DND-41 (cell line): ENCODE measurements at regions not wholly inside any gene's neighbourhood (a gene's known extent, or its start where the extent isn't known, plus 50 kb on each side); places are given as distances from the start of the nearest gene placed in this dataset.

Source experiments
- ATAC-seq: fragments of 200-7000 bp; cut with Tn5 transposase; 3 replicates; pipeline ENCODE4 v1.9.1; 2021; ENCODE audit warnings: low read depth; ENCODE audit not compliant: insufficient read depth
- DNase-seq: peaks from one replicate; pipeline ENCODE4 v3.0.0-alpha.2; 2020
- H2AFZ ChIP-seq: 2 replicates; pipeline ENCODE4 v1.6.0; 2012; ENCODE audit warnings: low read depth, low read length
- H3K27ac ChIP-seq: 2 replicates; pipeline ENCODE4 v1.5.1; 2012; ENCODE audit warnings: low read length, inconsistent platforms
- H3K27me3 ChIP-seq: fragments of 200-600 bp; sonication (generic); 2 replicates; pipeline ENCODE4 v1.6.0; 2012; ENCODE audit warnings: low read length, mild to moderate bottlenecking, inconsistent platforms; ENCODE audit not compliant: insufficient read depth, poor library complexity
- H3K36me3 ChIP-seq: 2 replicates; pipeline ENCODE4 v1.5.1; 2012; ENCODE audit warnings: low read length, inconsistent platforms; ENCODE audit not compliant: insufficient read depth
- H3K4me1 ChIP-seq: 2 replicates; pipeline ENCODE4 v1.5.1; 2012; ENCODE audit warnings: mild to moderate bottlenecking, low read length; ENCODE audit not compliant: insufficient read depth
- H3K4me2 ChIP-seq: 2 replicates; pipeline ENCODE4 v1.6.0; 2012; ENCODE audit warnings: mild to moderate bottlenecking, moderate library complexity, low read length, inconsistent platforms; ENCODE audit not compliant: insufficient read depth
- H3K4me3 ChIP-seq, 2 experiments: fragments of 200-600 bp in 1 of 2; shearing (Covaris generic) in 1 of 2; 2 replicates each; pipeline ENCODE4 v1.5.1; 2012 to 2016; ENCODE audit warnings: inconsistent platforms in 2 of 2, low read length in 2 of 2, mild to moderate bottlenecking in 2 of 2, low read depth in 1 of 2, moderate library complexity in 1 of 2
- H3K79me2 ChIP-seq: 2 replicates; pipeline ENCODE4 v1.6.0; 2012; ENCODE audit warnings: low read length, inconsistent platforms; ENCODE audit not compliant: insufficient read depth
- H3K9ac ChIP-seq: 2 replicates; pipeline ENCODE4 v1.6.0; 2012; ENCODE audit warnings: low read depth, mild to moderate bottlenecking, inconsistent platforms, low read length, moderate library complexity
- H3K9me3 ChIP-seq: 2 replicates; pipeline ENCODE4 v1.5.1; 2012; ENCODE audit warnings: low read length, moderate library complexity, mild to moderate bottlenecking, inconsistent platforms; ENCODE audit not compliant: insufficient read depth, severe bottlenecking
- H4K20me1 ChIP-seq: 2 replicates; pipeline ENCODE4 v1.6.0; 2012; ENCODE audit warnings: low read length; ENCODE audit not compliant: insufficient read depth
- EZH2 ChIP-seq: IDR thresholded peaks from 3 replicates; pipeline ENCODE4 v1.6.1; 2012; ENCODE audit warnings: borderline replicate concordance, low read depth, mild to moderate bottlenecking, moderate library complexity, low read length, inconsistent platforms; ENCODE audit not compliant: severe bottlenecking
- TF ChIP-seq, protein P1 (sequence below): IDR thresholded peaks from 2 replicates; pipeline ENCODE4 v1.5.1; 2012; ENCODE audit warnings: borderline replicate concordance, low read length, moderate library complexity, mild to moderate bottlenecking; ENCODE audit not compliant: poor library complexity, severe bottlenecking; ENCODE audit errors: extremely low read depth

DNA sequence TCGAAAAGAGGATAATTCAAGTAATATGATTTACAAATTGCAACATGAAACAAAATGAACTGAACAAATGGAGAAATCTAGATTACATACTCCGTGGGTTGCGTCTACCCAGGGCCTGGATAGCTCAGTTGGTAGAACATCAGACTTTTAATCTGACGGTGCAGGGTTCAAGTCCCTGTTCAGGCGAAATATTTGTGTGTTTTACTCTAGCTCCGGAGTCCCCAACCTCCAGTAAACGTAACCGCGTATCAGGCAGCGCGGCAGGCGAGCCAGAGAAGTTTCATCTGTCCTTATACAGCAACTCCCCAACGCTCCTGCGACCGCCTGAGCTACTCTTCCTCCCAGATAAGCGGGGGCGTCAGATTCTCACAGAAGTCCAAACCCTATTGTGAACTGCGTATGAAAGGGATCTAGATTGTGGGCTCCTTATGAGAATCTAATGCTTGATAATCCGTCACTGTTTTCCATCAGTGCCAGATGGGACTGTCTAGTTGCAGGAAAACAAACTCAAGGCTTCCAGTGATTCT is 176.1 kb downstream of the TRIM27 start:
- peaks cover 2% of the 10 kb centered on the region for H3K9me3 ChIP-seq
- no peak overlapping the region for H3K4me3 ChIP-seq
- no peak overlapping the region for H3K4me2 ChIP-seq
- ATAC-seq = no peak
- TF ChIP-seq EZH2 = no peak
- TF ChIP-seq, protein P1, sequence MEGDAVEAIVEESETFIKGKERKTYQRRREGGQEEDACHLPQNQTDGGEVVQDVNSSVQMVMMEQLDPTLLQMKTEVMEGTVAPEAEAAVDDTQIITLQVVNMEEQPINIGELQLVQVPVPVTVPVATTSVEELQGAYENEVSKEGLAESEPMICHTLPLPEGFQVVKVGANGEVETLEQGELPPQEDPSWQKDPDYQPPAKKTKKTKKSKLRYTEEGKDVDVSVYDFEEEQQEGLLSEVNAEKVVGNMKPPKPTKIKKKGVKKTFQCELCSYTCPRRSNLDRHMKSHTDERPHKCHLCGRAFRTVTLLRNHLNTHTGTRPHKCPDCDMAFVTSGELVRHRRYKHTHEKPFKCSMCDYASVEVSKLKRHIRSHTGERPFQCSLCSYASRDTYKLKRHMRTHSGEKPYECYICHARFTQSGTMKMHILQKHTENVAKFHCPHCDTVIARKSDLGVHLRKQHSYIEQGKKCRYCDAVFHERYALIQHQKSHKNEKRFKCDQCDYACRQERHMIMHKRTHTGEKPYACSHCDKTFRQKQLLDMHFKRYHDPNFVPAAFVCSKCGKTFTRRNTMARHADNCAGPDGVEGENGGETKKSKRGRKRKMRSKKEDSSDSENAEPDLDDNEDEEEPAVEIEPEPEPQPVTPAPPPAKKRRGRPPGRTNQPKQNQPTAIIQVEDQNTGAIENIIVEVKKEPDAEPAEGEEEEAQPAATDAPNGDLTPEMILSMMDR = no peak
- no peak for DNase-seq
- no peak overlapping the region for H3K9ac ChIP-seq
- H4K20me1 ChIP-seq = no peaks in the 10 kb centered on the region
- H3K36me3 ChIP-seq = no peaks in the 10 kb centered on the region
- H3K27me3 ChIP-seq = no peaks in the 10 kb centered on the region
- H2AFZ ChIP-seq = no peak overlapping the region
- no peaks in the 10 kb centered on the region for H3K79me2 ChIP-seq
- no peaks in the 10 kb centered on the region for H3K4me1 ChIP-seq
- H3K27ac ChIP-seq = no peak overlapping the region

DNA sequence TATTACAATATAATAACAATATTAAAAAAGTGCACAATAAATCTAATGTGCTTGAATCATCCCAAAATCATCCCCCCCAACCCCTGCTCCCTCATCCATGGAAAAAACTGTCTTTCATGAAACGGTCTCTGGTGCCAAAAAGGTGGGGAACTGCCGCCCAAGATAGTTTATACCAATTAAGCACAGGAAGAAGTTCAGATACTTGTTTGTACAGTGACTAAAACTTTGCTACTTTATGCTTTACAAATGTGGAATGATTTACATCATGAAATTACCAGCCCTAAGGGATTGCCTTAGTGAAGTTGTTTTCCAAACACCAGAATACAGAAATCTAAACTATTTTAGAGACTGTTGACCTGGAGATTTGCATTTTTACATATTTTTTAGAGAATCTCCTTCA is 175.6 kb downstream of the TRIM27 start:
- ATAC-seq (no peak), DNase-seq (no peak)
- peaks cover 2% of the 10 kb centered on the region for H3K9me3 ChIP-seq
- no peak overlapping the region for H3K9ac ChIP-seq
- H3K27me3 ChIP-seq = no peaks in the 10 kb centered on the region
- H3K36me3 ChIP-seq = no peaks in the 10 kb centered on the region
- H3K4me2 ChIP-seq = no peak overlapping the region
- no peak overlapping the region for H2AFZ ChIP-seq
- H4K20me1 ChIP-seq = no peaks in the 10 kb centered on the region
- H3K4me1 ChIP-seq = no peaks in the 10 kb centered on the region
- H3K79me2 ChIP-seq = no peaks in the 10 kb centered on the region
- H3K27ac ChIP-seq = no peak overlapping the region
- H3K4me3 ChIP-seq = no peak overlapping the region
- TF ChIP-seq EZH2 = no peak

GRCh38 chr6:28750926-28751458 is 172.8 kb downstream of the TRIM27 start:
- H3K4me2 ChIP-seq = no peak overlapping the region
- no peaks in the 10 kb centered on the region for H3K27me3 ChIP-seq
- DNase-seq = no peak
- no peak for ATAC-seq
- H3K4me3 ChIP-seq = no peak overlapping the region
- H3K9ac ChIP-seq = no peak overlapping the region
- TF ChIP-seq, protein P1 = no peak
- no peak for TF ChIP-seq EZH2
- no peaks in the 10 kb centered on the region for H3K36me3 ChIP-seq
- H2AFZ ChIP-seq = no peak overlapping the region
- H3K27ac ChIP-seq = no peak overlapping the region
- H3K9me3 ChIP-seq = peaks cover 2% of the 10 kb centered on the region
- no peaks in the 10 kb centered on the region for H3K4me1 ChIP-seq
- no peaks in the 10 kb centered on the region for H3K79me2 ChIP-seq
- no peaks in the 10 kb centered on the region for H4K20me1 ChIP-seq

GRCh38 chr6:28751514-28751913 is 172.3 kb downstream of the TRIM27 start:
- H4K20me1 ChIP-seq = no peaks in the 10 kb centered on the region
- no peaks in the 10 kb centered on the region for H3K27me3 ChIP-seq
- H2AFZ ChIP-seq = no peak overlapping the region
- no peaks in the 10 kb centered on the region for H3K36me3 ChIP-seq
- H3K4me1 ChIP-seq = no peaks in the 10 kb centered on the region
- no peak overlapping the region for H3K4me2 ChIP-seq
- H3K27ac ChIP-seq = no peak overlapping the region
- no peak overlapping the region for H3K4me3 ChIP-seq
- TF ChIP-seq EZH2 = no peak
- TF ChIP-seq, protein P1 = no peak
- no peaks in the 10 kb centered on the region for H3K79me2 ChIP-seq
- H3K9me3 ChIP-seq = peaks cover 2% of the 10 kb centered on the region
- no peak overlapping the region for H3K9ac ChIP-seq
- DNase-seq = no peak
- ATAC-seq = no peak
